ENCODE measurements at regions not wholly inside any gene's neighbourhood (a gene's known extent, or its start where the extent isn't known, plus 50 kb on each side); places are given as distances from the start of the nearest gene placed in this dataset.
"Not testable (repeated sequence)": the region's sequence is repeated elsewhere in the genome, so short reads cannot be mapped to it uniquely, and the experiment has no call there.

DNA sequence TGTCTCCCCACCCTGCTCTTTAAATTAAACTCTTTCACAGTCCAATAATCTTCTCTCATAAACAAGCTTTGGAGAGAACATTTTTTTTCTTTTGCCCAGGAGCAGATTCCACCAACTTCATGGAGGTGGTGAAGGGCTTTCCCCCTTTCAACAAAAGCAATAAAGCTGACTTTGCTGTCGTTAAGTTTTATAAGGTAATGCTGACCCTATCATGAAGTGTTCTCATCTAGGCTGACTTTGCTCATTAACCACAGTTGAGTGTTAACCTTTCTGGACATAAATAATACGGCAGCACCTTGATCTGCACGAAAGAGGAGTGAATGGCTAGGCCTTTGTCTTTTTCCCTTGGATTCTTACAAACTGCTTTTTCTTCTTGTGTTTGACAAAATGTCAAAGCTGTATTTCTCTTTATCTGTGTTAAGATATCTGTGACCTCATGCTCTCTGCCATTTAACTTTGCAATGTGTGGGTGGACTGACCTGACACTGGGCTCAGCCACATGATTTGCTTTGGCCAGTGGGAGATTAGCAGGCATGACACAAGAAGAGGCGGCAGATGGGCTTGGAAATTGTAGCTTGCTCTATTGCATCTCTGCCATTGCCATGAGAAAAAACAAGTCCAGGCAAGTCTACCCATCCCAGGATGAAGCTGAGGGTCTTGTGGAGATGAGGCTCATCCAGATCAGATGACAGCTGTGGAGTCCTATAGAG lies 470.9 kb upstream of the CCDC196 start:
- DNase-seq (ENCODE audit: low read depth), result no peak

DNA sequence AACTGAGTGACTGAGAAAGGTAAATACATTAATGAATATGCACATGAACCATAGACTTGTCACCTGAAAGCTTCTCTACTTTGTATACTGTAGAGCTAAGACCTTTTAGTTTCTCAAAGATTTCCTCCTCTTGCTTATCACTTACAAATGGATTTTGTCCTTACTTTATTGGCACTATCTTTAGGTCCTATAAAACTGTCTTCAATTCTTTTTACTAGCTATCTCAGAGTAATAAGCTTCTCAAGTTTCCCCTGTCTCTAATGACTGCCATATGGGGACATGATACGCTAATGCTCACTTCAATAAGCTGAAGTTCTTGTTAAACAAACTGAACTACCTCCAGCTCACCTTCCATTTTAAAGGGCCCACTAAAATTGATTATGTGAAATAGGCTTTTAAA lies 468.2 kb upstream of the CCDC196 start:
- no peak for DNase-seq (ENCODE audit: low read depth)

DNA sequence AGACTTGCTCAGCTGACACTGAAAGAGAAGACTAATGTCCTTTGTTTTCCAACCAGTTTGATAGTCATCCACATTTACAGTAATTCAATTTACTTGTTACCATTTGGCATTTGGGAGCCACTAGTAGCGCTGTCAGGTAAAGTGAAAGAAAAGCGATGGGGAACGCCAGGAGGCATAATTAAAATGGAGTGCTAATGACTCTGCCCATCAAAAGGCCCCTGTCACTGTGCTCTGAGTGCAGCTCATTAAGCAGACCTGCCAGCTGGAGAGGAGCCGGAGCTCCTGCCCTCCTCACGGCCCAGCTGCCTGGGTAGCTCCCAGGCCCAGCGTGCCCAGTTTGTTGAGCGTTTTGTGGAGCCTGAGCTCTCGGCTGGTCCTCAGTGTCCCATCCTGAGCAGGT lies 463.6 kb upstream of the CCDC196 start:
- DNase-seq (ENCODE audit: low read depth), result no peak

DNA sequence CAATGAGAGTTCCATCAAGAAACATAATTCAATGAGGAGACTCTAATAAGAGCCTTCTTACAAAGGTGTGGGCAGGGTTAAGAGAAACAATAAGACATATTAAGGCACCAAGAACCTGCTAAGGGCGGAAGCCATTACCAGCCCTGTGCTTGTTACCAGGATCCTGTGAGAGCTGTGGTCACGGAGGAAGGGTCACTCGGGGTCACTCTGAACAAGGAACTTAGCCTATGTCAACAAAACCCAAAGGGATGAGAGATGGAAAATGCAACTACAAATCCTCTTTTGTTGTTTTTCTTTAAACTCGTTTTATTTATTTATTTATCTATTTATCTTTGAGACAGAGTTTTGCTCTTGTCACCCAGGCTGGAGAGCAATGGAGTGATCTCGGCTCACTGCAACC lies 460.4 kb upstream of the CCDC196 start:
- no peak for DNase-seq (ENCODE audit: low read depth)

DNA sequence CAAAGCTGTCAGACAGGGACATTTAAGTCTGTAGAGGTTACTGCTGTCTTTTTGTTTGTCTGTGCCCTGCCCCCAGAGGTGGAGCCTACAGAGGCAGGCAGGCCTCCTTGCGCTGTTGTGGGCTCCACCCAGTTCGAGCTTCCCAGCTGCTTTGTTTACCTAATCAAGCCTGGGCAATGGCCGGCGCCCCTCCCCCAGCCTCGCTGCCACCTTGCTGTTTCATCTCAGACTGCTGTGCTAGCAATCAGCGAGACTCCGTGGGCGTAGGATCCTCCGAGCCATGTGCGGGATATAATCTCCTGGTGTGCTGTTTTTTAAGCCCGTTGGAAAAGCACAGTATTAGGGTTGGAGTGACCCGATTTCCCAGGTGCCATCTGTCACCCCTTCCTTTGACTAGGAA lies 454.2 kb upstream of the CCDC196 start:
- not testable (repeated sequence) for DNase-seq (ENCODE audit: low read depth)

DNA sequence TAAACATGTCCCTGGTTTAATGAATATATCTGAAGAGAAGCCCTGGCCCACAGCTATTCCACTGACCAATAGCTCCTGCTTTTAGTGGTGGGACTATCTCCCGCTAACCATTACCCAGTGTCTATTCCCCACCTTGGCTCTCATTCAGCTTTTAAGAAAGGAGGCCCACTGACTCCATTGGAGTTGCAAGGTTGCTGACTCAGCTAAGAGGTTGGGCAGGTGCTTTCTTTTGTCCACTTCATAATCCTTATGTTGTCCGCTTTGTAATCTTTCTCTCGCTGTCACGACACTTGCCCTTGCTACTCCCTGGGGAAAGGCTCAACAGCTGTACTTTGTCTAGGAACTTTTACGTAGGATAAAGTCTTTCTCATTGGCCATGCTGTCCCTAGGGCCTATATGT lies 453.4 kb upstream of the CCDC196 start:
- no peak for DNase-seq (ENCODE audit: low read depth)

DNA sequence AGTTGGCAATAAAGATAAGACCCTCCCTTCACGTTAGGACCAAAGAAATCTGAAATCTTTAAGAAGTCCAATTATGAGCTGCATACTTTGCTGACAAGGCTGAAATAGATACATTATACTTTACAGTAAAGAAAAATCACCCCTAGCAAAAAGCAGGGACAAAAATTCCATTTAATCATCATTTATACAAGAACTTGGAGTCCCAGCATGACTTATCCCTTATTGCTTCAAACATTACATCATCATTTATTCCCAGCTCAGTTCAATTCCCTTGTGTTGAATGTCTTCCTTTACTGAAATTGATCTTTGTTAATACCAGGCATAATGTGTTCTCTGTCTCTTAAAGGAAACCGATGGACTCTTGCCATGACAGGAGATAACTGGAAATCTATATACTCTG lies 449.6 kb upstream of the CCDC196 start:
- no peak for DNase-seq (ENCODE audit: low read depth)

DNA sequence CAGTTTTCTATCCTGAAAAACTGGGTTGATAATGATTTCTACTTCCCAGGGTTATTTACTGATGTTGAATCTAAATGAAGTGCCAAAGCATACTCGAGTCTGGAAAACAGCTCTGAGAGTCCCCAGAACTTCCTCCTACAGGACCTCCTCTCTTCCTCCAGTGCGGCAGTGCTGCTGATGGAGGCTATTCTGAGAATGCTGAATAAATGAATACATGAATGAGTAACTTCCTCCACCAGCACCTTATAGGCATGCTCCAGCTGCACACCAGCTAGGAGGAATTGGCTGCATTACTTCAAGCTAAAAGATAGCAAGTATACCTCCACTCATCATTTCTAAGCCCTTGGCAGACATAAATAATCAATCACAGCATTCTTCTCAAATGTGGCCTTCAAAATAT lies 448.8 kb upstream of the CCDC196 start:
- no peak for DNase-seq (ENCODE audit: low read depth)

DNA sequence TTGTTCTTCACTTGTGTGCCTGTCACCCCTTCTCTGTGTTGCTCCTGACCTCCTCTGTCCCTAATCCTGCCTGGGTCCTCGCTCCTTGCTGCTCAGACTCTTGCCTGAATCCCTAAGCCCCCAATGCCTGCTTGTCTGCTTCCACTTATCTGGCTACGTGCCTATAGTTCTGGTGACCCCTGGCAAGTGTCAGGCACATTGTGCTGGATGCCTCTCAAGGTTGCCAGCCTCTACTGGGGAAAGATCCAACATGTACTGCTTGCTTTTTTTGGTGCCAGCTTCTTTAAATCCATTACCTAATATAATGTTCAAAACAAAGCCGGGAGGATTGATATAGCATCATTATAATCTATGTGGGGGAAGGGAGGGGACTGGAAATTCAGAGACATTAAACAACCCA lies 448.0 kb upstream of the CCDC196 start:
- DNase-seq (ENCODE audit: low read depth), result no peak

DNA sequence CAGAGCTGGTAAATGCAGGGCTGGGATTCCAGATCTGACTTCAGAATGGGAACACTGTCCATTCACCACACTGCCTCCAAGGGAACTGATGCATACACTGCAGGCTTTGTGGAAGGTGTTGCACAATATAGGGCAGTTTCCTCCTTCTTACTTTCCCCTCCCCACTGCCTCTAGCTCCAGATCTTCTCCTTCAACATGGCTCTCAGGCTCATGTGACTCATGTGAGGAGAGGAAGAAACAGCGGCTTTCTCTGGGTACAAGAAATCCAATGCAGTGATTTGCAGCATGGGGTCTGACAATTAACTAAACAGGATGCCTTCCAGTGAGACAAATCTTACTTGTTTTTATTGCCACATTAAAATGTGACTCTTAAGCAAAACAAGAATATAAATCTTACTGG lies 447.6 kb upstream of the CCDC196 start:
- no peak for DNase-seq (ENCODE audit: low read depth)

DNA sequence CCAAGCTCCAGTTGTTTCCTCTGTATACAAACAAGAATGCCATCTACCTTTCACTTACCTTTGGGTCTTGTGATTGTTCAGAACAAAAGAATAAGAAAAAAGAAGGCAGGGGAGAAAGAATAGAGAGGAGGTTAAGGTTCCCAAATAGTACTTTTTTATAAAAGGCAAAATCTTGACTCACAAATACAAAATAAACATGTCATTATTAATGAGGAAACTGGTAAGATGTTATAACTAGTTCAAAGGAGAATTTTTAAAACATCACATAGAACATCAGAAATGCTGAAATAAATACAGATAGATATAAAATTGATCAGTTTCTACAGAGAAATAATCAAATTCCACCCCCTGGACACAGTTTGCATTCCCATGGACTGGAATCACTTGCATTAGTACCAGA lies 446.7 kb upstream of the CCDC196 start:
- no peak for DNase-seq (ENCODE audit: low read depth)

DNA sequence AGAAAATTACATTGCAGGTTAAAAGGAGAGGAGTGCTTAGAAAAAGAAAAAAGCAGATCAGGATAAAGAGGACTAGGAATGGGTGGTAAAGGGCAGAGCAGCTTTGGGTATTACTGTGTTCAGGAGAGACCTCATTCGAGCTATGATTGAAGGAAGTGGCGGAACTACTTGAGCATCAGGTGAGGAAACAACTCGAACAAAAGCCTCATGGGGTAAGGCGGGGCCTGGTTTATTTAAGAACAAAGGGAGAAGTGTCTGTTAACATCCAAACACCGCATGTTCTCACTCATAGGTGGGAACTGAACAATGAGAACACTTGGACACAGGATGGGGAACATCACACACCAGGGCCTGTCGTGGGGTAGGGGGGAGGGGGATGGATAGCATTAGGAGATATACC lies 444.6 kb upstream of the CCDC196 start:
- DNase-seq (ENCODE audit: low read depth), result no peak

DNA sequence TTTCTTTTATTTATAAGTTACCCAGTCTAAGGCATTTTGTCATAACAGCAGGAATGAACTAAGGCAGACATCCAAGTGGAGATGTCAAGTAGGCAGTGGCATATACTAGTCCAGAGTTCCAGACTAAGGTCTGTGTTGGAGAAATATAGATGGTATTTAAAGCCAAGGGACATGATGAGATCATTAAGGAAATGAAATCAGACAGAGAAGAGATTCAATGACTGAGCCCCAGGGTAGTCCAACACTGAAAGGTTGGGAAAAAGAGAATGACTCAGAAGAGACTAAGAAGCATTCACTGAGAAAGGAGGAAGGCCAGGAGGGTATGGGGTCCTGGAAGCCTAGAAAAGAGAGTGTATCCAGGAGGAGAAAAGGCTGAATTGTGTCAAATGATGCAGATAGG lies 442.2 kb upstream of the CCDC196 start:
- DNase-seq (ENCODE audit: low read depth), result peak; percentile 10

DNA sequence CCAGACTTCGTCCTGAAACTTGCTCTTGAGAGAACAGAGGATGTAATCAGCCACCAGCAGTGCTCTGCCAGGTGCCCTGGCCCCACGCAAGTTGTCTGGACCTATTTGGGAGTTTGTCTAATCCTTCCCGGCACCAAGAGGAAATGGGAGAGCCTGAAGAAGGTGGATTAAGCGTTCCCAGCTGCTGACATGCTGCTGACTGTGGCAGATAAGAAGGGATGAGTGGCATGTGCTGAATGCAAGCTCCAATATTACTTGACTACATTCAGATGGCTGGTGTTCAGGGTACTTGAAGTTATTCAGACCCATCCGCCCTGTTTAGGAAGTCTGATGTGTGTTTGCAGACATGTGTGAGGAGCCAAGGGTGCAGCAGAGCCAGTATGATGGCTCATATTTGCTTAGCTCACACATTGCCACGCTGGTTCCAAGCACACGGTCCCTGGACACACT lies 440.6 kb upstream of the CCDC196 start:
- DNase-seq (ENCODE audit: low read depth), result no peak

DNA sequence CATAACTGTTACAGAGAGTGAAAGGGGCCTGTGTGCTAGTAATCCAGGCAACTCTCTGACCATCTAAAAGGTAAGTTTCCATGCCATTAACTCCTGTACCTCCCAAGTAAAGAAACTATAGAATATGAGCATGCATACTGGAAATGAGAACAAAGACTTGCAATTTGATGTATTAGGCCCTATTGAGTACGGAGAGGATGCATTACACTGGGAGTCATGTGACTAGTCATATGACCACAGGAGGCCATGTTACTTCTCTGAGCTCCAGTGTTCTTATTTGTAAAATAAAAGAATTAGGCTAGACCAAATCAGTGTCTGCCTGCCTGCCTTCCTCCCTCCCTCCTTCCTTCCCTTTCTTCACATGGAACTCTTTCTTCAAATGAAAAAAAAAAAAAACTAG lies 440.1 kb upstream of the CCDC196 start:
- no peak for DNase-seq (ENCODE audit: low read depth)

DNA sequence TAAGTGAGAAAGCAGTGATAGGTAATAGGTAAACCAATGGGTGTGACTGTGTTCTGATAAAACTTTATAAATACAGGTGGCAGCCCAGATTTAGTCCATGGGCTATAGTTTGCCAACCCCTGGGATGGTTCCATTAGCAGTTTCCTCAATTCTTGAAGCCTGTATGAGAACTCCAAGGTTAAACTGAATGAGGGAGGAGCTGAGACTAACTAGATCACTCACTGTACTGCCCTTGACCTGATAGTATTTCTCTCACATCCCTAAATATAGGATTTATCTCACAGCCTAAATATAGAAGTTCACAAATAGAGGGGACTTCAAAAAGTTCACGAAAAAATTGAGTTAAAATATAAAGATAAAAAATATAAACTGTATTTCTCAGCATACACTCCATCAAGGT lies 439.6 kb upstream of the CCDC196 start:
- no peak for DNase-seq (ENCODE audit: low read depth)

DNA sequence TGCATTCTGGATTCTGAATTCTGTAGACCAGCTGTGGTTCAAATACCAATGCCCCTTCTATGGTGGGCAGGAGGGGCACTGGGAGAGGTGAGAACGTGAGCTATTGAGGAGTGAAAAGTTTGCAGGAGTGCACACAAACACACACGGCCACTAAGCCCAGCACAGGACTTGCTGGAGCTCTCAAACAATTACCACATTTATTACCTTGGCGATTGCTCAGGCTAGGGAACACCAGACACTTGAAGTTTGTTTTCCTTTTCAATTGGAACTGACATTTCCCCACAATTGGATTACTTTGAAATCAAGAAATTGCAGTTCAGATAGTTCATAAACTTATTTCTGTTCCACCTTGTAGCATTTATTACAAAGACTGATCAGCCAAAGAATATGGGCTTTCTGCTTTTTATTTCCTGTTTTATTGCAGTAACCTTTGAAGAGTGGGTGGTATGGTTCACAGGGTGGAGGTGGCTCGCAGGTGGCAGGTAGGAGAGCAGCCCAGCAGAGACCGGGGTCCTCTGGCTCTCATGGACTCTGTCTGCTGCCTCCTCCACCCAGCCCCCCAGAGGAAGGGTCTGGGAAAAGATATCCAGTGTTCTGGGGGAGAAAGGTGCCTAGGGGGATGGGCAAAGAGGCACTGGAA lies 429.8 kb upstream of the CCDC196 start:
- DNase-seq (ENCODE audit: low read depth), result no peak

DNA sequence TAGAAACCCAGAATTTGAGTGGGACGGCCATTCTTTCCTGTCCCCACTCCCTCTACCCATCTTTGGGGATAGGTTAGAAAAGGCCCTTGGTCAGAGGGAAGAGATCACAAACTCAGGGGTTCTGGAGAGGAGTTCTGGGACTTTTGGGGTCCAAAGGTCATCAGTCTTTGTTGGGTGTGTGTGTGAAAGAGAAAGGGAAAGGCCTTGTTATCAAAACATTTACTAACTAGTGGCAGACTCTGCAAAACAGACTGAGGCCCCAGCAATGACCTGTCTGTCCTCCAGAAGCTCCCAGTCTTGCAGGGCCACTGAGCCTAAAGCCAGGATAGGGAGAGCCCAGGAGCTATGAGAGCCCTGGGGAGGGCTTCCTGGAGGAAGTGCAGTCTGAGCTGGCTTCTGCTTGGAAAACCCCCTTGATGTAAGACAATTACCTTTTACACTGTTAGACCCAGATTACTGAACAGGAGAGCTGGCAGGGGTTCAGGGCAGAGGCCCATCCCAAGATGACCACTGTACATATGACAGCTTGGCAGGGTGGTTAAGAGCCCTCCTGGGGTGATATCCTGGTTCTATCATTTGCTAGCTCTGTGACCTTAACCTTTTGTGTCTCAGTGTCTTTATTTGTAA lies 429.1 kb upstream of the CCDC196 start:
- no peak for DNase-seq (ENCODE audit: low read depth)

DNA sequence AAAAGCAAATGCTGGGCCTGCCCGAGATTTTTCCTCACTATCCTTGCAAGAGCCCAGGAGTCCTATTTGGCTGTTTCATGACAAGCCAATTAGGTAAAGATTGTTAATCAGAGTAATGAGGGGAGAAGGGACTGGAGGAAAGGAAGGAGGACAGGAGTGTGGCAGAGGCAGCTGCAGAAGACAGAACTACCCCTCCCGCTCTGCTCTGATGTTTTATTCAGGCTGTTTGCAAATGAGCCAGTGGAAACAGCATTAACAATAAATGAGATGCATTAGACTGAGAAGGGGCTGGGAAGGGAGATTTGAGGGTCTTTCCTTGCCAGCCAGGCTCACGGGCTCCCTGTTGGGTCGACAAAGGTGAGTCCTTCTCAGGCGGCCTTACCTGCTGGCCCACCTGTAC lies 421.0 kb upstream of the CCDC196 start:
- no peak for DNase-seq (ENCODE audit: low read depth)

DNA sequence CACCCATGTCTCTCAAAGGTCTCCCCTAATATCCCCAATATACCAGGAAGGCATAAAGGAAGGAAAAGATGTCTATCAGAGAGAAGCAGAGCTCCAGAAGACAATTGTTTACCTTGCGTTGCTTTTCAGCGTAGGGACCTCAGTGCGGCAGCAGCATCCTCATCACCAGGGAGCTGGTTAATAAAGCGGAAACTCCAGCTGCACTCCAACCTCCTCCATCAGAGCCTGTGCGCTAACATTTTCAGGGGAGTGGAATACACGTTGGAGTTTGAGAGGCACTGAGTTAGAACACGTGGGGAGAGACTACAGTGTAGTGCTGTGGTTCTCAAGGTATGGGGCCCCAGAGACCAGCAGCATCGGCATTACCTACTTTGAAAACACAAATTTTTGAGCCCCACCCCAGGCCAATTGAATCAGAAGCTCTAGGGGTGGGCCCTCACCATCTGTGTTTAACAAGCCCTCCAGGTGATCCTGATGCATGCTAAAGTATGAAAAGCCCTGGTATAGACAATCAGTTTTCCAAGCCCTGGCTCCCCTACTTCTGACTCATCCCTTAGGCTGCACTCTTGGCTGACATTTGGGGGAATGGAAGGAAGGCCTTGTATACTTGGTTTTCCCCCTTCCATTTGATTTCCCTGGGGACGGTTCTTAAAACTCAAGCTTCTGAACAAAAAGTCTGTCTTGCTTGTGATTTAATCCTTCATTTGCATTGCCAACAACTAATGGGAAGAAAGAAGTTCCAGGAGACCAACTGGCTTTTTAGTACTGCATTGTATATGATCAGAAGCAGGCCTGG lies 419.0 kb upstream of the CCDC196 start:
- no peak for DNase-seq (ENCODE audit: low read depth)

DNA sequence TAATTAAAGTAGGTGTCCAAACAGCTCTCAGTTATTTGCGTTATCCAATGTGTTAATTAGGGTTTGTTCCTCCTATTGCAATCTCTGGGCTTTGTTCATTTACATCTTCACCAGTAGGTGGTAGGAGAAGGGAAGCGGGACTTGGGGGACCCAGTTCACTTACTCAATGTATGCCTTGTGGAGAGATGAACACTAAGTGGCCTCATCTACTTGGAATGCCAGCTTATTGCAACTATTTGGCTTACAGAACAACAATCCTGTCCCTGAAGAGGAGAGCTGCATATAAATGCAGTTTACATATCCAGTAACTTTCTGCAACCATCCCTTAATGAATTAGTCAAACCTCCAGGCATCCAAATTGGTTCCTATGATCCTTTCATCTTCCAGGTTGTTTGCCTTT lies 417.1 kb upstream of the CCDC196 start:
- no peak for DNase-seq (ENCODE audit: low read depth)

DNA sequence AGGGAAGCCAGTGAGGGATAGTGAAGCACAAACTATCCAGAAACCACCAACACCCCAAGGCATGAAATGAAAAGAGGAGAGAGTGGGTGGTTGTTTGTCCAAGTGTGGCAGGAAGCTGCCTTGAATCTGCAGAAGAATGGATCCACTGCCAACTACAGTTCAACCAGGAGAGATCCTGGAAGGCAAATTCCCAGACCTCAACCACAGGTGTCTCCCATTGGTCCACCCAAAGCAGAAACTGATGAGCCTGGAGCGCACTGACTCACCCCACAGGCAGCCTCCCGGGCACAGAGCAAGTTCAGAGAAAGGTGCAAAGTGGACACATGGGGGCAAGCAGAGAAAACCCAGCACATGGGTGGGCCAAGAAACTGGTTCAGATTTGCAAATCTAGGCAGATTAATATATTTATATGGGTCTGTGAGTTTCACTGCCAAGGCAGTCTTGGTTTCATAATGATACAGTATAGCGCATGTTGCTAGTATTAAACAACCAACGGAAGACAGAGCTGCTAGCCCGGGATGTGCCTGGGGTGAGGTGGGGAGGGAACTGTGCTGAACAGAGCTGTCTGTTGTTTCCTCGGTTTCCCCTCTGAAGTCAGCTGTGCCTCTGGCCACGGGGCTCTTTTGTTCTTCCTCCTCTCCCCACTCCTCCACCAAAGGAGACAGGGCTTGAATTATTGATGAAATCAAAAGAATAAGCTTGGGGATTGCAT lies 416.2 kb upstream of the CCDC196 start:
- no peak for DNase-seq (ENCODE audit: low read depth)
